GM21390 (cell line): ENCODE measurements at regions not wholly inside any gene's neighbourhood (a gene's known extent, or its start where the extent isn't known, plus 50 kb on each side); places are given as distances from the start of the nearest gene placed in this dataset.

Experiments
- ATAC-seq: cut with Tn5 transposase; IDR thresholded peaks from one replicate; pipeline ENCODE4 v1.9.1; 2021; ENCODE audit not compliant: unreplicated experiment

GRCh38 chr14:81668626-81669274, 135.1 kb upstream of the SEL1L start:
- ATAC-seq = no peak

GRCh38 chr14:81669308-81669707, 135.7 kb upstream of the SEL1L start:
- ATAC-seq = no peak

- ATAC-seq = no peak
These were observed 140.3 kb upstream of the SEL1L start for GRCh38 chr14:81673930-81674329.

- no peak for ATAC-seq
These were observed 142.7 kb upstream of the SEL1L start for GRCh38 chr14:81676395-81676794.

GRCh38 chr14:81676879-81677278, 143.2 kb upstream of the SEL1L start:
- ATAC-seq = no peak

GRCh38 chr14:81677736-81678135, 144.1 kb upstream of the SEL1L start:
- ATAC-seq = no peak

- no peak for ATAC-seq
These were observed 145.6 kb upstream of the SEL1L start for GRCh38 chr14:81679226-81679625.

GRCh38 chr14:81681541-81681940, 147.9 kb upstream of the SEL1L start:
- ATAC-seq = no peak

GRCh38 chr14:81682134-81682533, 148.5 kb upstream of the SEL1L start:
- ATAC-seq = no peak

- ATAC-seq = no peak
These were observed 149.0 kb upstream of the SEL1L start for GRCh38 chr14:81682701-81683100.

GRCh38 chr14:81684696-81685095, 151.0 kb upstream of the SEL1L start:
- no peak for ATAC-seq

GRCh38 chr14:81686512-81686911, 152.9 kb upstream of the SEL1L start:
- ATAC-seq = no peak

- no peak for ATAC-seq
These were observed 158.3 kb upstream of the SEL1L start for GRCh38 chr14:81691931-81692330.

GRCh38 chr14:81694419-81694818, 160.8 kb upstream of the SEL1L start:
- no peak for ATAC-seq

GRCh38 chr14:81709681-81710080, 176.0 kb upstream of the SEL1L start:
- ATAC-seq = no peak

GRCh38 chr14:81710232-81710845, 176.7 kb upstream of the SEL1L start:
- no peak for ATAC-seq

GRCh38 chr14:81715731-81716130, 182.1 kb upstream of the SEL1L start:
- ATAC-seq = no peak

- ATAC-seq = no peak
These were observed 183.3 kb upstream of the SEL1L start for GRCh38 chr14:81716953-81717352.

- no peak for ATAC-seq
These were observed 190.3 kb upstream of the SEL1L start for GRCh38 chr14:81723956-81724355.

- ATAC-seq = no peak
These were observed 193.6 kb upstream of the SEL1L start for GRCh38 chr14:81727218-81727617.

- no peak for ATAC-seq
These were observed 194.8 kb upstream of the SEL1L start for GRCh38 chr14:81728447-81728846.

GRCh38 chr14:81729622-81730021, 196.0 kb upstream of the SEL1L start:
- no peak for ATAC-seq

GRCh38 chr14:81737938-81738337, 204.3 kb upstream of the SEL1L start:
- no peak for ATAC-seq
